RWPE2 (cell line): ENCODE measurements at regions not wholly inside any gene's neighbourhood (a gene's known extent, or its start where the extent isn't known, plus 50 kb on each side); places are given as distances from the start of the nearest gene placed in this dataset.
"Not testable (repeated sequence)": the region's sequence is repeated elsewhere in the genome, so short reads cannot be mapped to it uniquely, and the experiment has no call there.

ENCODE experiments used
- ATAC-seq: fragments of 200-7000 bp; cut with Tn5 transposase; 3 replicates; pipeline ENCODE4 v1.9.1; 2021; ENCODE audit warnings: low read depth
- DNase-seq: peaks from one replicate; pipeline ENCODE4 v3.0.0-alpha.2; 2020; ENCODE audit warnings: low spot score
- H3K27ac ChIP-seq: fragments of 450-650 bp; 2 replicates; pipeline ENCODE4 v1.5.1; 2017; ENCODE audit warnings: mild to moderate bottlenecking; ENCODE audit not compliant: poor library complexity, severe bottlenecking
- H3K27me3 ChIP-seq: fragments of 250-450 bp; sonication (Bioruptor Pico); 2 replicates; pipeline ENCODE4 v1.5.1; 2021; ENCODE audit warnings: mild to moderate bottlenecking, moderate library complexity; ENCODE audit not compliant: insufficient read depth, poor library complexity, severe bottlenecking
- H3K36me3 ChIP-seq: fragments of 250-450 bp; sonication (Bioruptor Pico); 2 replicates; pipeline ENCODE4 v1.5.1; 2020; ENCODE audit warnings: low read depth, mild to moderate bottlenecking, moderate library complexity
- H3K4me1 ChIP-seq: fragments of 250-450 bp; sonication (Bioruptor Pico); 2 replicates; pipeline ENCODE4 v1.5.1; 2021; ENCODE audit warnings: mild to moderate bottlenecking, moderate library complexity; ENCODE audit not compliant: insufficient read depth, poor library complexity, severe bottlenecking
- H3K4me3 ChIP-seq: fragments of 250-450 bp; sonication (Bioruptor Pico); 2 replicates; pipeline ENCODE4 v1.5.1; 2021; ENCODE audit warnings: mild to moderate bottlenecking, moderate library complexity; ENCODE audit not compliant: severe bottlenecking
- H3K9me3 ChIP-seq: fragments of 250-450 bp; sonication (Bioruptor Pico); 2 replicates; pipeline ENCODE4 v1.5.1; 2021; ENCODE audit warnings: mild to moderate bottlenecking, moderate library complexity; ENCODE audit not compliant: severe bottlenecking
- TF ChIP-seq, protein P1 (sequence below): fragments of 450-650 bp; IDR thresholded peaks from one replicate; pipeline ENCODE4 v1.5.1; 2017; ENCODE audit warnings: mild to moderate bottlenecking, moderate library complexity; ENCODE audit not compliant: poor library complexity, severe bottlenecking

DNA sequence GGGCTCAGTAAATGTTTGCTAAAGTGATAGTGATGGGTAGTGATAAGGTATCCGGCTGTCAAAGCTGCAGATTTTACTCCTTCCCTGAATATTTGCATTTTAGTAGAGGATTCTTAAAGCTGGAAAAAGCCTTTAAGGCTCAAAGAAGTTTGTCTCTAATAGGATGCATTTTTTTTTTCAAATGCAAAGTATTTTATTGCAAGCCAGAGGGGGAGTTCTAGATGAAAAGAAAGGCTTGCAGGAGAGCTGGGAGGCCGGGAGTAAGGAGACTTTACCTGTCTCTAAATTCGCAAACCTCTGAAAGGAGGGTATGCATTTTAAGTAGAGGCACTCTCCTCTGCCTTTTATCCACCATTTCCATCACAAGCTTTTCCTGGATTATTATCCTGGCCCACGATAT, 100.7 kb upstream of the FNDC3A start:
- no peaks in the 10 kb centered on the region for H3K4me1 ChIP-seq
- H3K4me3 ChIP-seq, result no peak overlapping the region
- no peak overlapping the region for H3K27ac ChIP-seq
- no peak for ATAC-seq
- no peaks in the 10 kb centered on the region for H3K27me3 ChIP-seq
- DNase-seq, result no peak
- TF ChIP-seq, protein P1, sequence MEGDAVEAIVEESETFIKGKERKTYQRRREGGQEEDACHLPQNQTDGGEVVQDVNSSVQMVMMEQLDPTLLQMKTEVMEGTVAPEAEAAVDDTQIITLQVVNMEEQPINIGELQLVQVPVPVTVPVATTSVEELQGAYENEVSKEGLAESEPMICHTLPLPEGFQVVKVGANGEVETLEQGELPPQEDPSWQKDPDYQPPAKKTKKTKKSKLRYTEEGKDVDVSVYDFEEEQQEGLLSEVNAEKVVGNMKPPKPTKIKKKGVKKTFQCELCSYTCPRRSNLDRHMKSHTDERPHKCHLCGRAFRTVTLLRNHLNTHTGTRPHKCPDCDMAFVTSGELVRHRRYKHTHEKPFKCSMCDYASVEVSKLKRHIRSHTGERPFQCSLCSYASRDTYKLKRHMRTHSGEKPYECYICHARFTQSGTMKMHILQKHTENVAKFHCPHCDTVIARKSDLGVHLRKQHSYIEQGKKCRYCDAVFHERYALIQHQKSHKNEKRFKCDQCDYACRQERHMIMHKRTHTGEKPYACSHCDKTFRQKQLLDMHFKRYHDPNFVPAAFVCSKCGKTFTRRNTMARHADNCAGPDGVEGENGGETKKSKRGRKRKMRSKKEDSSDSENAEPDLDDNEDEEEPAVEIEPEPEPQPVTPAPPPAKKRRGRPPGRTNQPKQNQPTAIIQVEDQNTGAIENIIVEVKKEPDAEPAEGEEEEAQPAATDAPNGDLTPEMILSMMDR, result no peak
- H3K36me3 ChIP-seq, result no peaks in the 10 kb centered on the region
- H3K9me3 ChIP-seq, result no peaks in the 10 kb centered on the region

DNA sequence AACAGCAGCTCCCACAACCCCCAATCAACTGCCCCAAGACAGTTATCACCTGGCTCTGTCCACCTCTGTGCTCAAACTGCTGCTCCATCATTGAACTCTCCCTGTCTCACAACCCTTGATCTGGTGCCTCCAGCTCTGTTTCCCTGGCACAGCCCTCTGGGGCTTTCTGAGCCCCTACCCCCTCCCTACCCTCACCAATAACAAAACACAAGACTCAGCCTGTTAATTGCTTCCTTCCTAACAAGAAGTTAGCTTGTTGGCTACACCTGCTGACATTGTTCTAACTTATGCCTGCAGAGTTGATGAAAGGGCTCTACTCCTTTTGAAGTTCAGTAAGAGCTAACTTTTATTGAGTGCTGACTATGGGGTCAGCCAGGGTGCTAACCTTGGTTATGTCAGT, 99.4 kb upstream of the FNDC3A start:
- TF ChIP-seq, protein P1, result no peak

DNA sequence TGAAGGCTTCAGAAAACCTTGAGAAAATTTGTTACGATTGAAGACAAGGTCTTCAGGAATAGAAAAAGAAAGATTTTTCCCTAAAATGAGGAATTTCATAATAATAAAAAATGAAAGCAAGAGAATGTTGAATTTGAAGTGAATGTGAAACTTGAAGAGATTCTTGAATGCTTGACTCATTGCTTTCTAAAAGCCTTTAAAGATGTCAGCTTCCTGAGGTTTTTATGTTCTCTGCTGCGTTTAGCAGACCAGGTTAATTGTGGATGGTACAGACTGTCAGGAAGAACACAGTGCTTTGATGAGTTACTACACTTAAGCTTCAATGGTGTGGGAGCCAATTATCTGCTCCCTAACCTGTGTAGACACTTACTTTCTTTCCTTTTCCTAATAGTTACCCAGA, 96.3 kb upstream of the FNDC3A start:
- ATAC-seq (no peak), DNase-seq (no peak)
- TF ChIP-seq, protein P1, result no peak
- Histone ChIP-seq H3K9me3 (no peaks in the 10 kb centered on the region), H3K27me3 (no peaks in the 10 kb centered on the region), H3K27ac (no peak overlapping the region), H3K36me3 (no peaks in the 10 kb centered on the region), H3K4me1 (no peaks in the 10 kb centered on the region), H3K4me3 (no peak overlapping the region)

More for the DNA sequence above, 99.4 kb upstream of the FNDC3A start:
- no peaks in the 10 kb centered on the region for H3K9me3 ChIP-seq
- no peak for ATAC-seq
- no peak overlapping the region for H3K27ac ChIP-seq
- DNase-seq, result no peak
- H3K27me3 ChIP-seq, result no peaks in the 10 kb centered on the region
- H3K4me1 ChIP-seq, result no peaks in the 10 kb centered on the region
- H3K4me3 ChIP-seq, result no peak overlapping the region
- H3K36me3 ChIP-seq, result no peaks in the 10 kb centered on the region

DNA sequence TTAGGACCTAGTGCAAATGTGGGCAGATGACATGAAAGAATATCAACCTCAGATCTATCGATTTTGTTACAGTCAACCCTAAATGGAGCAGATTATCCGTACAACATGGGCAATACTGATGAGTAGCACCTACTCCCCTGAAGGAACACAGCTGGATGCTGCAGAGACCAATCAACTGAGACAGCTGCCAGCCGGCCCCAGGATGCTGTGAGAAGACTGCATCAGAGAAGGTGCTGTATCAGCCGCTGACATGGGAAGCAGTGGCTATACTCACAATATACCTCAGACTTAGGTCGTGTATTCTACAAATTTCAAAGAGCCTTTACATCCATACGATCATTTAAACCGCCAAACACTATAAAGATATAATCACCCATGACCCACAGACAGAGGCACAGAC, 95.9 kb upstream of the FNDC3A start:
- TF ChIP-seq, protein P1, result no peak

DNA sequence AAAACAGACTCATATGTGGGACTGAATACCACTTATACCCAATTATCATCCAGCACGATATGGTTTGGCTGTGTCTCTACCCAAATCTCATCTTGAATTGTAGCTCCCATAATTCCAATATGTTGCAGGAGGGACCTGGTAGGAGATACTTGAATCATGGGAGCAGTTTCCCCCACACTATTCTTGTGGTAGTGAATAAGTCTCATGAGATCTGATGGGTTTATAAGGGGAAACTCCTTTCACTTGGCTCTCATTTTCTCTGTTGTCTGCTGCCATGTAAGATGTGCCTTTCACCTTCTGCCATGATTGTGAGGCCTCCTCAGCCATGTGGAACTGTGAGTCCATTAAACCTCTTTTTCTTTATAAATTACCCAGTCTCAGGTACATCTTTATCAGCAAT, 91.9 kb upstream of the FNDC3A start:
- DNase-seq, H3K27ac ChIP-seq, H3K4me3 ChIP-seq, ATAC-seq, H3K36me3 ChIP-seq, H3K4me1 ChIP-seq, H3K27me3 ChIP-seq, H3K9me3 ChIP-seq: not testable (repeated sequence)

More for the DNA sequence above, 95.9 kb upstream of the FNDC3A start:
- Histone ChIP-seq H3K27ac (no peak overlapping the region), H3K9me3 (no peaks in the 10 kb centered on the region), H3K27me3 (no peaks in the 10 kb centered on the region), H3K4me3 (no peak overlapping the region), H3K4me1 (no peaks in the 10 kb centered on the region), H3K36me3 (no peaks in the 10 kb centered on the region)
- DNase-seq (no peak), ATAC-seq (no peak)

DNA sequence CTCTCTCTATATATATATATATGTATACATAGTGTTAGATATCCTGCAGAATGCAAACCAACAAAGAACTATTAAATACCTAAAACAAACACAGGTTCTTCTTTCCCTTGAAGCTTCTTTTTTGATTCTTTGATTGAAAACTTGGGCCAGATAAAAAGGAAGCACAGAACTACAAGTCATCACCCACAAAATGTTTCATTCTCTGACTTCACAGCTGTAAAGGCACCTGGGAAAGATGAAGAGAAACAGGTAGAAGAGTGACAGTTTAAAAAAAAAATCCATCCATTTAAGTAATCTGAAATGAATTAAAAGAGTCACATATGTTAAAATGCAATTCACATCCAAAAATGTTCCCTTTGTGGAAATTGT, 90.7 kb upstream of the FNDC3A start:
- TF ChIP-seq, protein P1, result no peak
- Histone ChIP-seq H3K27ac (no peak overlapping the region), H3K36me3 (no peaks in the 10 kb centered on the region), H3K27me3 (no peaks in the 10 kb centered on the region), H3K4me1 (no peaks in the 10 kb centered on the region), H3K4me3 (no peak overlapping the region), H3K9me3 (no peaks in the 10 kb centered on the region)
- ATAC-seq (no peak), DNase-seq (no peak)
